ENCODE measurements at regions not wholly inside any gene's neighbourhood (a gene's known extent, or its start where the extent isn't known, plus 50 kb on each side); places are given as distances from the start of the nearest gene placed in this dataset.

- TF ChIP-seq, protein P1, sequence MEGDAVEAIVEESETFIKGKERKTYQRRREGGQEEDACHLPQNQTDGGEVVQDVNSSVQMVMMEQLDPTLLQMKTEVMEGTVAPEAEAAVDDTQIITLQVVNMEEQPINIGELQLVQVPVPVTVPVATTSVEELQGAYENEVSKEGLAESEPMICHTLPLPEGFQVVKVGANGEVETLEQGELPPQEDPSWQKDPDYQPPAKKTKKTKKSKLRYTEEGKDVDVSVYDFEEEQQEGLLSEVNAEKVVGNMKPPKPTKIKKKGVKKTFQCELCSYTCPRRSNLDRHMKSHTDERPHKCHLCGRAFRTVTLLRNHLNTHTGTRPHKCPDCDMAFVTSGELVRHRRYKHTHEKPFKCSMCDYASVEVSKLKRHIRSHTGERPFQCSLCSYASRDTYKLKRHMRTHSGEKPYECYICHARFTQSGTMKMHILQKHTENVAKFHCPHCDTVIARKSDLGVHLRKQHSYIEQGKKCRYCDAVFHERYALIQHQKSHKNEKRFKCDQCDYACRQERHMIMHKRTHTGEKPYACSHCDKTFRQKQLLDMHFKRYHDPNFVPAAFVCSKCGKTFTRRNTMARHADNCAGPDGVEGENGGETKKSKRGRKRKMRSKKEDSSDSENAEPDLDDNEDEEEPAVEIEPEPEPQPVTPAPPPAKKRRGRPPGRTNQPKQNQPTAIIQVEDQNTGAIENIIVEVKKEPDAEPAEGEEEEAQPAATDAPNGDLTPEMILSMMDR (IDR thresholded peaks at IDR 0.05; ENCODE audit: low read length), result no peak
- TF ChIP-seq EZH2phosphoT487 (IDR thresholded peaks at IDR 0.05; ENCODE audit: low read length), result no peak
These were observed 74.6 kb upstream of the SPATA12 start for GRCh38 chr3:56985878-56986277.

Measured in MM.1S (cell line).